ENCODE measurements at regions not wholly inside any gene's neighbourhood (a gene's known extent, or its start where the extent isn't known, plus 50 kb on each side); places are given as distances from the start of the nearest gene placed in this dataset.

GRCh38 chr12:18935371-18935965 is 194.1 kb upstream of the PLEKHA5 start:
- TF ChIP-seq KDM1A (IDR thresholded peaks at IDR 0.05) = no peak
- TF ChIP-seq ZFPM2 (CRISPR knock-in tag; IDR thresholded peaks at IDR 0.05) = no peak
- TF ChIP-seq CTCF (IDR thresholded peaks at IDR 0.05 in 2 of 3, conservative IDR thresholded peaks at IDR 0.05 in 1 of 3; ENCODE audit: insufficient read depth in 2 of 3, low read depth in 1 of 3, low read length in 3 of 3) = no peak
- TF ChIP-seq HNRNPUL1 (IDR thresholded peaks at IDR 0.05; ENCODE audit: low read length) = no peak

All from K562 (cell line).